ENCODE measurements at regions not wholly inside any gene's neighbourhood (a gene's known extent, or its start where the extent isn't known, plus 50 kb on each side); places are given as distances from the start of the nearest gene placed in this dataset.

GRCh38 chr2:58620093-58620492, 379.0 kb upstream of the FANCL start:
- Mint-ChIP-seq H3K9me3 (ENCODE audit: insufficient read depth) (no peaks in the 10 kb centered on the region), H3K27ac (no peak overlapping the region), H3K27me3 (peaks cover 8% of the 10 kb centered on the region), H3K4me3 (no peak overlapping the region), H3K4me1 (no peaks in the 10 kb centered on the region)
- intact Hi-C loops (cut with micrococcal nuclease), result no loop called here
- DNase-seq, result no peak
- TF ChIP-seq EZH2 (IDR thresholded peaks at IDR 0.05; ENCODE audit: borderline replicate concordance, insufficient read depth, low read depth, low read length, poor library complexity, severe bottlenecking) (no peak), CTCF (IDR thresholded peaks at IDR 0.05) (no peak)
- ChIA-PET CTCF (no interaction called here), POLR2A (no interaction called here)
- ATAC-seq (ENCODE audit: low read depth), result no peak
- H3K79me2 ChIP-seq (ENCODE audit: control insufficient read depth, insufficient read depth, low read length), result no peaks in the 10 kb centered on the region
- no peaks in the 10 kb centered on the region for H3K27me3 ChIP-seq (replicated peaks in 1 of 4; ENCODE audit: control extremely low read depth in 1 of 4, control insufficient read depth in 3 of 4, insufficient read depth in 4 of 4, low read length in 3 of 4)
- H4K20me1 ChIP-seq (ENCODE audit: control insufficient read depth, insufficient read depth, low read length, poor library complexity, severe bottlenecking), result no peaks in the 10 kb centered on the region
- no peak overlapping the region for H3K4me2 ChIP-seq (replicated peaks; ENCODE audit: low read depth, low read length, poor library complexity, severe bottlenecking)
- H2AFZ ChIP-seq (ENCODE audit: insufficient read depth, low read depth, low read length, poor library complexity, severe bottlenecking), result no peak overlapping the region
- H3K9me3 ChIP-seq (ENCODE audit: control extremely low read depth in 1 of 3, control insufficient read depth in 2 of 3, insufficient read depth in 1 of 3, low read length in 2 of 3), result no peaks in the 10 kb centered on the region
- H3K9ac ChIP-seq (ENCODE audit: low read length), result no peak overlapping the region
- no peak overlapping the region for H3K27ac ChIP-seq (ENCODE audit: low read length in 2 of 2)
- H3K4me1 ChIP-seq (ENCODE audit: control insufficient read depth in 2 of 2, insufficient read depth in 2 of 2, low read length in 2 of 2), result no peaks in the 10 kb centered on the region
- no peak overlapping the region for H3K4me3 ChIP-seq (ENCODE audit: control extremely low read depth in 1 of 5, extremely low read depth in 1 of 5, insufficient read depth in 1 of 5, low read depth in 2 of 5, low read length in 4 of 5)
- H3K36me3 ChIP-seq (replicated peaks in 1 of 2; ENCODE audit: control extremely low read depth in 1 of 2, control insufficient read depth in 1 of 2, extremely low read depth in 1 of 2, insufficient read depth in 2 of 2, low read length in 1 of 2), result no peaks in the 10 kb centered on the region
- no CpG with 5 or more reads among the region's 5 CpGs for WGBS (ENCODE audit: insufficient coverage)

GRCh38 chr2:58616961-58617360, 375.8 kb upstream of the FANCL start:
- peaks cover 7% of the 10 kb centered on the region for H3K4me1 Mint-ChIP-seq
- ChIA-PET POLR2A (no interaction called here), CTCF (no interaction called here)
- no peak overlapping the region for H3K27ac Mint-ChIP-seq
- no peaks in the 10 kb centered on the region for H3K9me3 ChIP-seq (ENCODE audit: control extremely low read depth in 1 of 3, control insufficient read depth in 2 of 3, insufficient read depth in 1 of 3, low read length in 2 of 3)
- peaks cover 0 to 5% of the 10 kb centered on the region in 2 donors for H3K4me1 ChIP-seq (ENCODE audit: control insufficient read depth in 2 of 2, insufficient read depth in 2 of 2, low read length in 2 of 2)
- intact Hi-C loops (cut with micrococcal nuclease), result no loop called here
- H3K27ac ChIP-seq (ENCODE audit: low read length in 2 of 2), result no peak overlapping the region
- no peaks in the 10 kb centered on the region for H3K9me3 Mint-ChIP-seq (ENCODE audit: insufficient read depth)
- no CpG with 5 or more reads among the region's 1 CpG for WGBS (ENCODE audit: insufficient coverage)
- H3K9ac ChIP-seq (ENCODE audit: low read length), result no peak overlapping the region
- H4K20me1 ChIP-seq (ENCODE audit: control insufficient read depth, insufficient read depth, low read length, poor library complexity, severe bottlenecking), result no peaks in the 10 kb centered on the region
- peaks cover 13% of the 10 kb centered on the region for H3K27me3 Mint-ChIP-seq
- DNase-seq, result no peak
- no peaks in the 10 kb centered on the region for H3K36me3 ChIP-seq (replicated peaks in 1 of 2; ENCODE audit: control extremely low read depth in 1 of 2, control insufficient read depth in 1 of 2, extremely low read depth in 1 of 2, insufficient read depth in 2 of 2, low read length in 1 of 2)
- no peak for TF ChIP-seq CTCF (IDR thresholded peaks at IDR 0.05)
- no peak for TF ChIP-seq EZH2 (IDR thresholded peaks at IDR 0.05; ENCODE audit: borderline replicate concordance, insufficient read depth, low read depth, low read length, poor library complexity, severe bottlenecking)
- H2AFZ ChIP-seq (ENCODE audit: insufficient read depth, low read depth, low read length, poor library complexity, severe bottlenecking), result no peak overlapping the region
- no peak overlapping the region for H3K4me3 Mint-ChIP-seq
- H3K79me2 ChIP-seq (ENCODE audit: control insufficient read depth, insufficient read depth, low read length), result no peaks in the 10 kb centered on the region
- no peak overlapping the region for H3K4me3 ChIP-seq (ENCODE audit: control extremely low read depth in 1 of 5, extremely low read depth in 1 of 5, insufficient read depth in 1 of 5, low read depth in 2 of 5, low read length in 4 of 5)
- no peaks in the 10 kb centered on the region for H3K27me3 ChIP-seq (replicated peaks in 1 of 4; ENCODE audit: control extremely low read depth in 1 of 4, control insufficient read depth in 3 of 4, insufficient read depth in 4 of 4, low read length in 3 of 4)
- H3K4me2 ChIP-seq (replicated peaks; ENCODE audit: low read depth, low read length, poor library complexity, severe bottlenecking), result no peak overlapping the region
- ATAC-seq (ENCODE audit: low read depth), result no peak
